ENCODE measurements at regions not wholly inside any gene's neighbourhood (a gene's known extent, or its start where the extent isn't known, plus 50 kb on each side); places are given as distances from the start of the nearest gene placed in this dataset.

- Histone ChIP-seq H3F3A (ENCODE audit: insufficient read depth) (no peaks in the 10 kb centered on the region), H3K36me3 (ENCODE audit: low read length) (no peaks in the 10 kb centered on the region), H3K9ac (ENCODE audit: low read length) (no peak overlapping the region), H3K4me3 (ENCODE audit: insufficient read depth, low read length, poor library complexity, severe bottlenecking) (no peak overlapping the region), H3K9me3 (ENCODE audit: insufficient read depth, low read length) (no peaks in the 10 kb centered on the region), H3K79me2 (ENCODE audit: insufficient read depth, low read length) (no peaks in the 10 kb centered on the region), H4K20me1 (ENCODE audit: low read depth, low read length) (no peaks in the 10 kb centered on the region), H3K9me2 (replicated peaks; ENCODE audit: insufficient read depth, low read length) (no peaks in the 10 kb centered on the region), H3K27me3 (ENCODE audit: low read length) (no peaks in the 10 kb centered on the region), H3K4me2 (ENCODE audit: low read depth, low read length, poor library complexity, severe bottlenecking) (no peak overlapping the region), H2AFZ (ENCODE audit: low read depth, low read length, severe bottlenecking) (no peak overlapping the region), H3K27ac (ENCODE audit: low read depth, low read length) (no peak overlapping the region)
- TF ChIP-seq CTCF (IDR thresholded peaks at IDR 0.05; ENCODE audit: insufficient read depth, low read length, poor library complexity, severe bottlenecking) (no peak), EZH2phosphoT487 (conservative IDR thresholded peaks at IDR 0.05; ENCODE audit: low read length) (no peak)
Measured at GRCh38 chr21:28543975-28544374, 448.7 kb downstream of the LTN1 start.

GRCh38 chr21:28541371-28542112, 451.1 kb downstream of the LTN1 start:
- H4K20me1 ChIP-seq (ENCODE audit: low read depth, low read length): no peaks in the 10 kb centered on the region
- H3K9ac ChIP-seq (ENCODE audit: low read length): no peak overlapping the region
- no peak overlapping the region for H3K4me2 ChIP-seq (ENCODE audit: low read depth, low read length, poor library complexity, severe bottlenecking)
- H3K36me3 ChIP-seq (ENCODE audit: low read length): no peaks in the 10 kb centered on the region
- no peak overlapping the region for H3K27ac ChIP-seq (ENCODE audit: low read depth, low read length)
- no peak overlapping the region for H3K4me3 ChIP-seq (ENCODE audit: insufficient read depth, low read length, poor library complexity, severe bottlenecking)
- no peak overlapping the region for H2AFZ ChIP-seq (ENCODE audit: low read depth, low read length, severe bottlenecking)
- no peaks in the 10 kb centered on the region for H3K9me2 ChIP-seq (replicated peaks; ENCODE audit: insufficient read depth, low read length)
- H3K9me3 ChIP-seq (ENCODE audit: insufficient read depth, low read length): no peaks in the 10 kb centered on the region
- TF ChIP-seq EZH2phosphoT487 (conservative IDR thresholded peaks at IDR 0.05; ENCODE audit: low read length) (no peak), CTCF (IDR thresholded peaks at IDR 0.05; ENCODE audit: insufficient read depth, low read length, poor library complexity, severe bottlenecking) (no peak)
- no peaks in the 10 kb centered on the region for H3K79me2 ChIP-seq (ENCODE audit: insufficient read depth, low read length)
- H3K27me3 ChIP-seq (ENCODE audit: low read length): no peaks in the 10 kb centered on the region
- no peaks in the 10 kb centered on the region for H3F3A ChIP-seq (ENCODE audit: insufficient read depth)

- no peak overlapping the region for H2AFZ ChIP-seq (ENCODE audit: low read depth, low read length, severe bottlenecking)
- H3K9me3 ChIP-seq (ENCODE audit: insufficient read depth, low read length): no peaks in the 10 kb centered on the region
- H3K9ac ChIP-seq (ENCODE audit: low read length): no peak overlapping the region
- no peaks in the 10 kb centered on the region for H4K20me1 ChIP-seq (ENCODE audit: low read depth, low read length)
- no peak overlapping the region for H3K4me3 ChIP-seq (ENCODE audit: insufficient read depth, low read length, poor library complexity, severe bottlenecking)
- TF ChIP-seq CTCF (IDR thresholded peaks at IDR 0.05; ENCODE audit: insufficient read depth, low read length, poor library complexity, severe bottlenecking): no peak
- H3F3A ChIP-seq (ENCODE audit: insufficient read depth): no peaks in the 10 kb centered on the region
- H3K27me3 ChIP-seq (ENCODE audit: low read length): no peaks in the 10 kb centered on the region
- H3K79me2 ChIP-seq (ENCODE audit: insufficient read depth, low read length): no peaks in the 10 kb centered on the region
- H3K36me3 ChIP-seq (ENCODE audit: low read length): no peaks in the 10 kb centered on the region
- H3K27ac ChIP-seq (ENCODE audit: low read depth, low read length): no peak overlapping the region
- no peaks in the 10 kb centered on the region for H3K9me2 ChIP-seq (replicated peaks; ENCODE audit: insufficient read depth, low read length)
- H3K4me2 ChIP-seq (ENCODE audit: low read depth, low read length, poor library complexity, severe bottlenecking): no peak overlapping the region
Measured at GRCh38 chr21:28540514-28540913, 452.2 kb downstream of the LTN1 start.
